CD4-positive, alpha-beta memory T cell (primary cell): ENCODE measurements at regions not wholly inside any gene's neighbourhood (a gene's known extent, or its start where the extent isn't known, plus 50 kb on each side); places are given as distances from the start of the nearest gene placed in this dataset.

Experiments used
- CTCF ChIA-PET: fragments of 350-600 bp; sonication (Branson Sonifier 250); formaldehyde crosslinking; loops from one replicate; lab custom pipeline; 2021; ENCODE audit warnings: inconsistent platforms; ENCODE audit not compliant: partially characterized antibody; lab: Charles Lee
- POLR2A ChIA-PET: fragments of 350-600 bp; sonication (Branson Sonifier 250); formaldehyde crosslinking; loops from one replicate; lab custom pipeline; 2021; ENCODE audit not compliant: partially characterized antibody; lab: Charles Lee
- DNase-seq, 5 donors: peaks; one replicate each; pipeline versions ENCODE4 v3.0.0 to v3.0.0-alpha.2; 2020 to 2022; ENCODE audit warnings: mixed read lengths in 1 of 5
- H3K27ac ChIP-seq: one replicate; pipeline ENCODE4 v1.7.0; 2013; ENCODE audit warnings: low read depth, low read length
- H3K27me3 ChIP-seq: 2 replicates; pipeline ENCODE4 v1.7.0; 2013; ENCODE audit warnings: mild to moderate bottlenecking, low read length, moderate library complexity; ENCODE audit not compliant: insufficient read depth
- H3K36me3 ChIP-seq: 2 replicates; pipeline ENCODE4 v1.7.0; 2013; ENCODE audit warnings: mild to moderate bottlenecking, low read length, moderate library complexity; ENCODE audit not compliant: insufficient read depth
- H3K4me1 ChIP-seq: 2 replicates; pipeline ENCODE4 v1.7.0; 2013; ENCODE audit warnings: mild to moderate bottlenecking, low read length, moderate library complexity; ENCODE audit not compliant: insufficient read depth
- H3K4me3 ChIP-seq, 2 donors: one replicate each; pipeline ENCODE4 v1.7.0; 2013; ENCODE audit warnings: low read length in 2 of 2, mild to moderate bottlenecking in 1 of 2
- H3K9me3 ChIP-seq, 2 donors: one replicate each; pipeline ENCODE4 v1.7.0; 2013; ENCODE audit warnings: low read length in 2 of 2, control low read depth in 1 of 2; ENCODE audit not compliant: control insufficient read depth in 1 of 2
- H3K27ac Mint-ChIP-seq, 7 donors: one replicate each; pipeline ENCODE4 v1.8.0; 2020 to 2021; ENCODE audit warnings: mixed read lengths in 7 of 7, mild to moderate bottlenecking in 6 of 7, inconsistent platforms in 3 of 7, moderate library complexity in 3 of 7
- H3K27me3 Mint-ChIP-seq, 2 donors: one replicate each; pipeline ENCODE4 v1.8.0; 2020 to 2021; ENCODE audit warnings: mixed read lengths in 2 of 2
- H3K36me3 Mint-ChIP-seq, 2 donors: one replicate each; pipeline ENCODE4 v1.8.0; 2020 to 2021; ENCODE audit warnings: mixed read lengths in 2 of 2, inconsistent platforms in 1 of 2, mild to moderate bottlenecking in 1 of 2
- H3K4me1 Mint-ChIP-seq, 4 donors: one replicate each; pipeline ENCODE4 v1.8.0; 2020 to 2021; ENCODE audit warnings: mixed read lengths in 4 of 4, mild to moderate bottlenecking in 1 of 4
- H3K4me3 Mint-ChIP-seq, 8 donors: one replicate each; pipeline ENCODE4 v1.8.0; 2020 to 2021; ENCODE audit warnings: mixed read lengths in 8 of 8, mild to moderate bottlenecking in 7 of 8, moderate library complexity in 6 of 8, inconsistent platforms in 3 of 8
- H3K9me3 Mint-ChIP-seq, 8 donors: one replicate each; pipeline ENCODE4 v1.8.0; 2020 to 2021; ENCODE audit warnings: mixed read lengths in 8 of 8, mild to moderate bottlenecking in 5 of 8, inconsistent platforms in 3 of 8, moderate library complexity in 1 of 8
- intact Hi-C: fragments of 100-400 bp; cut with micrococcal nuclease; formaldehyde crosslinking; loops from one replicate; pipeline ENCODE4 v1.15.1; 2023

- Mint-ChIP-seq H3K27ac (no peak overlapping the region), H3K36me3 (no peaks in the 10 kb centered on the region), H3K9me3 (peaks cover 0 to 4% (median under 1%) of the 10 kb centered on the region in 8 donors), H3K27me3 (no peaks in the 10 kb centered on the region), H3K4me1 (no peaks in the 10 kb centered on the region), H3K4me3 (no peak overlapping the region)
- H3K9me3 ChIP-seq, result no peaks in the 10 kb centered on the region
- H3K27me3 ChIP-seq, result no peaks in the 10 kb centered on the region
- CTCF ChIA-PET, result no interaction called here
- DNase-seq, result no peak
- POLR2A ChIA-PET, result no interaction called here
- H3K36me3 ChIP-seq, result no peaks in the 10 kb centered on the region
- no peak overlapping the region for H3K27ac ChIP-seq
- intact Hi-C loops, result no loop called here
- no peak overlapping the region for H3K4me3 ChIP-seq
- no peaks in the 10 kb centered on the region for H3K4me1 ChIP-seq
Observed at GRCh38 chr4:110735686-110736085, 112.8 kb upstream of the PITX2 start.

GRCh38 chr4:110737931-110738330, 115.1 kb upstream of the PITX2 start:
- CTCF ChIA-PET, result no interaction called here
- H3K27me3 Mint-ChIP-seq, result no peaks in the 10 kb centered on the region
- no peak for DNase-seq
- intact Hi-C loops, result no loop called here
- H3K36me3 ChIP-seq, result no peaks in the 10 kb centered on the region
- H3K27ac Mint-ChIP-seq, result no peak overlapping the region
- H3K4me3 ChIP-seq, result no peak overlapping the region
- H3K27ac ChIP-seq, result no peak overlapping the region
- H3K4me3 Mint-ChIP-seq, result no peak overlapping the region
- peaks cover 0 to 4% (median 0%) of the 10 kb centered on the region in 8 donors for H3K9me3 Mint-ChIP-seq
- no peaks in the 10 kb centered on the region for H3K36me3 Mint-ChIP-seq
- POLR2A ChIA-PET, result no interaction called here
- H3K27me3 ChIP-seq, result no peaks in the 10 kb centered on the region
- peaks cover 0 to 4% of the 10 kb centered on the region in 2 donors for H3K9me3 ChIP-seq
- no peaks in the 10 kb centered on the region for H3K4me1 Mint-ChIP-seq
- no peaks in the 10 kb centered on the region for H3K4me1 ChIP-seq

GRCh38 chr4:110742143-110742542, 119.3 kb upstream of the PITX2 start:
- H3K9me3 ChIP-seq, result peaks cover 0 to 4% of the 10 kb centered on the region in 2 donors
- Mint-ChIP-seq H3K4me3 (no peak overlapping the region), H3K27ac (no peak overlapping the region), H3K9me3 (peaks cover 0 to 6% (median 0%) of the 10 kb centered on the region in 8 donors), H3K27me3 (no peaks in the 10 kb centered on the region), H3K4me1 (no peaks in the 10 kb centered on the region), H3K36me3 (no peaks in the 10 kb centered on the region)
- no peaks in the 10 kb centered on the region for H3K27me3 ChIP-seq
- ChIA-PET CTCF (no interaction called here), POLR2A (no interaction called here)
- H3K4me3 ChIP-seq, result no peak overlapping the region
- no peak overlapping the region for H3K27ac ChIP-seq
- H3K36me3 ChIP-seq, result no peaks in the 10 kb centered on the region
- intact Hi-C loops, result no loop called here
- DNase-seq, result no peak
- no peaks in the 10 kb centered on the region for H3K4me1 ChIP-seq

- Mint-ChIP-seq H3K4me3 (no peak overlapping the region), H3K9me3 (peaks cover 0 to 3% (median 0%) of the 10 kb centered on the region in 8 donors), H3K36me3 (no peaks in the 10 kb centered on the region), H3K4me1 (no peaks in the 10 kb centered on the region), H3K27ac (no peak overlapping the region), H3K27me3 (no peaks in the 10 kb centered on the region)
- Histone ChIP-seq H3K36me3 (no peaks in the 10 kb centered on the region), H3K9me3 (no peaks in the 10 kb centered on the region), H3K4me3 (no peak overlapping the region), H3K27ac (no peak overlapping the region), H3K4me1 (no peaks in the 10 kb centered on the region), H3K27me3 (no peaks in the 10 kb centered on the region)
- ChIA-PET POLR2A (no interaction called here), CTCF (no interaction called here)
- no peak for DNase-seq
- intact Hi-C loops, result no loop called here
Observed at GRCh38 chr4:110748071-110748470, 125.2 kb upstream of the PITX2 start.

GRCh38 chr4:110751183-110751582, 128.3 kb upstream of the PITX2 start:
- no peak overlapping the region for H3K4me3 ChIP-seq
- ChIA-PET CTCF (no interaction called here), POLR2A (no interaction called here)
- Mint-ChIP-seq H3K9me3 (peaks cover 0 to 3% (median 0%) of the 10 kb centered on the region in 8 donors), H3K4me3 (no peak overlapping the region), H3K4me1 (no peaks in the 10 kb centered on the region), H3K27me3 (peaks cover 0 to 2% of the 10 kb centered on the region in 2 donors), H3K27ac (no peak overlapping the region), H3K36me3 (no peaks in the 10 kb centered on the region)
- no peaks in the 10 kb centered on the region for H3K36me3 ChIP-seq
- no peaks in the 10 kb centered on the region for H3K9me3 ChIP-seq
- H3K27ac ChIP-seq, result no peak overlapping the region
- DNase-seq, result no peak
- H3K4me1 ChIP-seq, result no peaks in the 10 kb centered on the region
- no peaks in the 10 kb centered on the region for H3K27me3 ChIP-seq
- intact Hi-C loops, result no loop called here

GRCh38 chr4:110751986-110752385, 129.1 kb upstream of the PITX2 start:
- no peaks in the 10 kb centered on the region for H3K36me3 ChIP-seq
- H3K4me1 Mint-ChIP-seq, result no peaks in the 10 kb centered on the region
- H3K9me3 ChIP-seq, result no peaks in the 10 kb centered on the region
- H3K27me3 ChIP-seq, result no peaks in the 10 kb centered on the region
- no peak overlapping the region for H3K27ac ChIP-seq
- no peak for DNase-seq
- peaks cover 0 to 3% (median 0%) of the 10 kb centered on the region in 8 donors for H3K9me3 Mint-ChIP-seq
- H3K36me3 Mint-ChIP-seq, result no peaks in the 10 kb centered on the region
- peaks cover 0 to 2% of the 10 kb centered on the region in 2 donors for H3K27me3 Mint-ChIP-seq
- H3K27ac Mint-ChIP-seq, result no peak overlapping the region
- ChIA-PET POLR2A (no interaction called here), CTCF (no interaction called here)
- H3K4me1 ChIP-seq, result no peaks in the 10 kb centered on the region
- no peak overlapping the region for H3K4me3 ChIP-seq
- no peak overlapping the region for H3K4me3 Mint-ChIP-seq
- intact Hi-C loops, result no loop called here

- H3K36me3 Mint-ChIP-seq, result no peaks in the 10 kb centered on the region
- Histone ChIP-seq H3K4me1 (no peaks in the 10 kb centered on the region), H3K27ac (no peak overlapping the region), H3K9me3 (no peaks in the 10 kb centered on the region), H3K36me3 (no peaks in the 10 kb centered on the region), H3K27me3 (no peaks in the 10 kb centered on the region), H3K4me3 (no peak overlapping the region)
- H3K4me3 Mint-ChIP-seq, result no peak overlapping the region
- no peak overlapping the region for H3K27ac Mint-ChIP-seq
- POLR2A ChIA-PET, result no interaction called here
- peaks cover 0 to 3% (median 0%) of the 10 kb centered on the region in 8 donors for H3K9me3 Mint-ChIP-seq
- H3K27me3 Mint-ChIP-seq, result peaks cover 0 to 2% of the 10 kb centered on the region in 2 donors
- no peaks in the 10 kb centered on the region for H3K4me1 Mint-ChIP-seq
- intact Hi-C loops, result no loop called here
- no peak for DNase-seq
- CTCF ChIA-PET, result interaction anchor here (1.1 kb wide), 1 partner anchor 16 kb away, joined by 3 read pairs; no protein-coding TSS in a partner anchor
Observed at GRCh38 chr4:110753466-110753865, 130.6 kb upstream of the PITX2 start.

GRCh38 chr4:110754716-110755115, 131.8 kb upstream of the PITX2 start:
- H3K9me3 Mint-ChIP-seq, result peaks cover 0 to 3% (median 0%) of the 10 kb centered on the region in 8 donors
- ChIA-PET CTCF (no interaction called here), POLR2A (no interaction called here)
- H3K36me3 ChIP-seq, result no peaks in the 10 kb centered on the region
- no peak overlapping the region for H3K4me3 Mint-ChIP-seq
- no peaks in the 10 kb centered on the region for H3K27me3 ChIP-seq
- no peaks in the 10 kb centered on the region for H3K4me1 ChIP-seq
- peaks cover 0 to 2% of the 10 kb centered on the region in 2 donors for H3K27me3 Mint-ChIP-seq
- no peak overlapping the region for H3K4me3 ChIP-seq
- DNase-seq, result no peak
- no peaks in the 10 kb centered on the region for H3K36me3 Mint-ChIP-seq
- no peak overlapping the region for H3K27ac Mint-ChIP-seq
- no peaks in the 10 kb centered on the region for H3K9me3 ChIP-seq
- intact Hi-C loops, result no loop called here
- H3K4me1 Mint-ChIP-seq, result no peaks in the 10 kb centered on the region
- H3K27ac ChIP-seq, result no peak overlapping the region
